Prostate gland (tissue), 2 donors: ENCODE measurements at regions not wholly inside any gene's neighbourhood (a gene's known extent, or its start where the extent isn't known, plus 50 kb on each side); places are given as distances from the start of the nearest gene placed in this dataset.

Experiments used
- POLR2A ChIP-seq: fragments of 450-650 bp; IDR thresholded peaks from one replicate; pipeline ENCODE4 v1.6.1; 2016; ENCODE audit warnings: antibody characterized with exemption, mild to moderate bottlenecking
- TF ChIP-seq, protein P1 (sequence below), 4 experiments: fragments of 200-600 bp in 2 of 4; fragments of 450-650 bp in 2 of 4; sonication (generic) in 2 of 4; IDR thresholded peaks; 1 replicate in 3 of 4; 2 replicates in 1 of 4; pipeline ENCODE4 v1.5.1; 2016 to 2019; ENCODE audit warnings: antibody characterized with exemption in 4 of 4, mild to moderate bottlenecking in 2 of 4, moderate library complexity in 2 of 4

DNA sequence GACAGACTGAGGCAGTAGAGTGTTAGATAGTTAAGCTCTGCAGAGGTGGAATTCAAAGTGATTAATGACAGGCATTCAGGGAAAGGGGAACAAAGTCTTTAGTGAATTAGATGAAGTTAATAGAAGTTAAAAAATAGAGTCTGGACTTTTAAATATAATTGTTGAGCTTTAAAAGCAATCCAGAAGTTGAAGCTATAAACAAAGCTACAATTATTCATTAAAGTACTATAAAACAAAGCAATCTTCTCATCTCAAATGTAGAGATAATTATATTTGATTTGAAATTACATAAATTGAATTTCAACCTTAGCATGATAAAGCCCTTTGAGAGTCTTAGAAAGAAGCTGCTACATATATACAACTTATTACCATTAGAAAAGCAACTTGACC is 710.6 kb downstream of the MRPL39 start:
- TF ChIP-seq POLR2A = no peak
- TF ChIP-seq, protein P1, sequence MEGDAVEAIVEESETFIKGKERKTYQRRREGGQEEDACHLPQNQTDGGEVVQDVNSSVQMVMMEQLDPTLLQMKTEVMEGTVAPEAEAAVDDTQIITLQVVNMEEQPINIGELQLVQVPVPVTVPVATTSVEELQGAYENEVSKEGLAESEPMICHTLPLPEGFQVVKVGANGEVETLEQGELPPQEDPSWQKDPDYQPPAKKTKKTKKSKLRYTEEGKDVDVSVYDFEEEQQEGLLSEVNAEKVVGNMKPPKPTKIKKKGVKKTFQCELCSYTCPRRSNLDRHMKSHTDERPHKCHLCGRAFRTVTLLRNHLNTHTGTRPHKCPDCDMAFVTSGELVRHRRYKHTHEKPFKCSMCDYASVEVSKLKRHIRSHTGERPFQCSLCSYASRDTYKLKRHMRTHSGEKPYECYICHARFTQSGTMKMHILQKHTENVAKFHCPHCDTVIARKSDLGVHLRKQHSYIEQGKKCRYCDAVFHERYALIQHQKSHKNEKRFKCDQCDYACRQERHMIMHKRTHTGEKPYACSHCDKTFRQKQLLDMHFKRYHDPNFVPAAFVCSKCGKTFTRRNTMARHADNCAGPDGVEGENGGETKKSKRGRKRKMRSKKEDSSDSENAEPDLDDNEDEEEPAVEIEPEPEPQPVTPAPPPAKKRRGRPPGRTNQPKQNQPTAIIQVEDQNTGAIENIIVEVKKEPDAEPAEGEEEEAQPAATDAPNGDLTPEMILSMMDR (IDR thresholded peaks at IDR 0.05) = no peak
